HEK293 (cell line): ENCODE measurements at regions not wholly inside any gene's neighbourhood (a gene's known extent, or its start where the extent isn't known, plus 50 kb on each side); places are given as distances from the start of the nearest gene placed in this dataset.

Source experiments
- CTCF ChIA-PET: fragments of 350-600 bp; formaldehyde crosslinking; extraction: SDS; loops from one replicate; lab custom pipeline; 2021; ENCODE audit warnings: antibody characterized with exemption; lab: Yijun Ruan, JAX
- POLR2A ChIA-PET: fragments of 300-600 bp; formaldehyde crosslinking; extraction: SDS; loops from one replicate; lab custom pipeline; 2020; ENCODE audit warnings: antibody characterized with exemption, inconsistent platforms; lab: Yijun Ruan, JAX
- H3K27ac ChIP-seq: fragments of 200-500 bp; sonication (Bioruptor generic); 2 replicates; pipeline ENCODE4 v1.5.1; 2014; ENCODE audit warnings: low read depth, low read length, control low read depth, inconsistent platforms; ENCODE audit errors: extremely low read depth
- H3K36me3 ChIP-seq, 2 experiments: fragments of 200-500 bp in 1 of 2; sonication (Bioruptor generic) in 1 of 2; 1 replicate in 1 of 2; 2 replicates in 1 of 2; pipeline ENCODE4 v1.5.1; 2014 to 2017; ENCODE audit warnings: inconsistent platforms in 2 of 2, low read length in 2 of 2; ENCODE audit not compliant: control insufficient read depth in 2 of 2, insufficient read depth in 1 of 2
- H3K4me1 ChIP-seq: fragments of 200-500 bp; sonication (Bioruptor generic); 2 replicates; pipeline ENCODE4 v1.5.1; 2014; ENCODE audit warnings: mild to moderate bottlenecking, low read length, inconsistent platforms; ENCODE audit not compliant: control insufficient read depth, insufficient read depth
- H3K4me3 ChIP-seq: 2 replicates; pipeline ENCODE4 v1.5.1; 2011; ENCODE audit warnings: low read depth, mild to moderate bottlenecking, control low read depth, low read length, moderate library complexity
- H3K9me3 ChIP-seq: fragments of 200-500 bp; sonication (Bioruptor generic); 2 replicates; pipeline ENCODE4 v1.5.1; 2014; ENCODE audit warnings: low read depth, low read length, inconsistent platforms; ENCODE audit not compliant: control insufficient read depth, insufficient read depth
- GLI2 ChIP-seq: fragments of 450-650 bp; formaldehyde crosslinking; IDR thresholded peaks from 2 replicates; pipeline ENCODE4; 2017; ENCODE audit warnings: missing biosample characterization, missing genetic modification characterization, low read depth, borderline replicate concordance
- HOXD13 ChIP-seq: sonication (generic); formaldehyde crosslinking; IDR thresholded peaks from 2 replicates; pipeline ENCODE4 v1.8.0; 2022; ENCODE audit warnings: missing genetic modification reagents, borderline replicate concordance
- KLF10 ChIP-seq: fragments of 450-650 bp; IDR thresholded peaks from 2 replicates; pipeline ENCODE4 v1.5.1; 2018; ENCODE audit warnings: missing biosample characterization, mild to moderate bottlenecking, missing genetic modification characterization
- KLF17 ChIP-seq: fragments of 450-650 bp; formaldehyde crosslinking; IDR thresholded peaks from 2 replicates; pipeline ENCODE4 v1.5.1; 2016; ENCODE audit warnings: missing biosample characterization, missing genetic modification characterization
- YY1 ChIP-seq: fragments of 450-650 bp; formaldehyde crosslinking; IDR thresholded peaks from 2 replicates; pipeline ENCODE4 v1.5.1; 2018; ENCODE audit warnings: missing biosample characterization, missing genetic modification characterization
- ZBTB17 ChIP-seq: fragments of 450-650 bp; formaldehyde crosslinking; IDR thresholded peaks from 2 replicates; pipeline ENCODE4 v1.5.1; 2016; ENCODE audit warnings: missing biosample characterization, missing genetic modification characterization
- ZBTB20 ChIP-seq: fragments of 450-650 bp; formaldehyde crosslinking; IDR thresholded peaks from 2 replicates; pipeline ENCODE4 v1.5.1; 2016; ENCODE audit warnings: missing biosample characterization, missing genetic modification characterization
- ZBTB7A ChIP-seq: fragments of 450-650 bp; formaldehyde crosslinking; IDR thresholded peaks from 2 replicates; pipeline ENCODE4 v1.5.1; 2016; ENCODE audit warnings: low read depth, missing biosample characterization, missing genetic modification characterization
- ZEB2 ChIP-seq: fragments of 450-650 bp; formaldehyde crosslinking; IDR thresholded peaks from 2 replicates; pipeline ENCODE4 v1.5.1; 2016; ENCODE audit warnings: missing biosample characterization, missing genetic modification characterization
- ZNF16 ChIP-seq: fragments of 450-650 bp; formaldehyde crosslinking; IDR thresholded peaks from 2 replicates; pipeline ENCODE4 v1.5.1; 2016; ENCODE audit warnings: low read depth, missing biosample characterization, missing genetic modification characterization
- ZNF24 ChIP-seq: fragments of 450-650 bp; formaldehyde crosslinking; IDR thresholded peaks from 2 replicates; pipeline ENCODE4 v1.5.1; 2016; ENCODE audit warnings: missing biosample characterization, missing genetic modification characterization
- ZNF248 ChIP-seq: fragments of 450-650 bp; formaldehyde crosslinking; IDR thresholded peaks from 2 replicates; pipeline ENCODE4 v1.5.1; 2017; ENCODE audit warnings: missing biosample characterization, missing genetic modification characterization
- ZNF280C ChIP-seq: fragments of 450-650 bp; formaldehyde crosslinking; IDR thresholded peaks from 2 replicates; pipeline ENCODE4 v1.5.1; 2016; ENCODE audit warnings: missing biosample characterization, missing genetic modification characterization
- ZNF423 ChIP-seq: fragments of 450-650 bp; formaldehyde crosslinking; IDR thresholded peaks from 2 replicates; pipeline ENCODE4 v1.5.1; 2016; ENCODE audit warnings: missing biosample characterization, missing genetic modification characterization
- ZNF645 ChIP-seq: fragments of 450-650 bp; formaldehyde crosslinking; IDR thresholded peaks from 2 replicates; pipeline ENCODE4; 2016; ENCODE audit warnings: missing biosample characterization, missing genetic modification characterization
- ZNF664 ChIP-seq: fragments of 450-650 bp; formaldehyde crosslinking; IDR thresholded peaks from 2 replicates; pipeline ENCODE4 v1.5.1; 2016; ENCODE audit warnings: missing biosample characterization, missing genetic modification characterization
- ZNF785 ChIP-seq: fragments of 450-650 bp; formaldehyde crosslinking; IDR thresholded peaks from 2 replicates; pipeline ENCODE4 v1.5.1; 2016; ENCODE audit warnings: missing biosample characterization, missing genetic modification characterization
- ZNF837 ChIP-seq: fragments of 450-650 bp; formaldehyde crosslinking; IDR thresholded peaks from 2 replicates; pipeline ENCODE4 v1.5.1; 2016; ENCODE audit warnings: missing biosample characterization, missing genetic modification characterization
- ZSCAN30 ChIP-seq: fragments of 450-650 bp; IDR thresholded peaks from 2 replicates; pipeline ENCODE4 v1.5.1; 2018; ENCODE audit warnings: missing biosample characterization, mild to moderate bottlenecking, missing genetic modification characterization, moderate library complexity
- TF ChIP-seq, protein P1 (sequence below): fragments of 450-650 bp; formaldehyde crosslinking; IDR thresholded peaks from 2 replicates; pipeline ENCODE4 v1.5.1; 2016; ENCODE audit warnings: missing biosample characterization, missing genetic modification characterization
- TF ChIP-seq, protein P2 (sequence below): fragments of 450-650 bp; formaldehyde crosslinking; IDR thresholded peaks from 2 replicates; pipeline ENCODE4 v1.5.1; 2016; ENCODE audit warnings: missing biosample characterization, missing genetic modification characterization
- TF ChIP-seq, protein P3 (sequence below): fragments of 450-650 bp; formaldehyde crosslinking; IDR thresholded peaks from 2 replicates; pipeline ENCODE4 v1.5.1; 2016; ENCODE audit warnings: missing biosample characterization, missing genetic modification characterization

DNA sequence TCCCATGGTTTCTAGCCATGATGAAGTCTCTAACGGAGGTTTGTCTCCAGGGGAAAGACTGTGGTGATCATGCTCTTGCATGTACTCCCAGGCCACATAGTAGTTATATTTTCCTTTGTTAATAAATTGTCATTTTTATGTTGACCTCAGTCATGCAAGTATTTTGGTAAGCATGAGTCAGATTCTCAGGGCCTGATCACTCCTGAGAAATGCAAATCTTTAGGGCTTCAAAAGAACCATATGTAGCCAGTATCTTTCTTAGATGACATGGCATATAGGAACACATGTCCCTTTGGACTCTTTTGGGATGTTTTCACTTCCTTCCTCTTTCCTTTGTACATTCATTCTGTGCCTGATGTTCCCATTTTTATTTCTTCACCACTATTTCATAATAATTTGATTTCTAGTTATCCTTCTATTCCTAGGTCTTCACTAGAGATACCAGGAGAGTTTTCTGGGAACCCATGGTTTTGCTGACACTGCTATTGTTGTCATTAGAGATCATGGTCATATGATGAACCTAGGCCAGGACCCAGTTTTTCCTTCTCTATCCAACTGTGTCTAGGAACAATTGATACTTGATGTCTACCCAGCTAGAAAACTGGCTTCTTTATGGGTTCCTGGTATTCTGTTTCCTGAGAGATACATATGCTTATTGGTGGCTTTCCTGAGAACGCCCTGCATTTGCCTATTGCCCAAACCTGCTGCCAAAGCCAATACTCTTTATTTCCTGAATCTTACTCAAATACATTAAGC lies 248.1 kb upstream of the NREP start:
- CTCF ChIA-PET = no interaction called here
- POLR2A ChIA-PET = no interaction called here
- no peaks in the 10 kb centered on the region; the same call in 1 of the 2 replicates for H3K9me3 ChIP-seq

GRCh38 chr5:112002376-112002775 lies 245.4 kb upstream of the NREP start:
- ChIA-PET POLR2A (no interaction called here), CTCF (interaction anchor here (0.9 kb wide), 1 partner anchor 9 kb away, joined by 3 read pairs; no protein-coding TSS in a partner anchor)
- Histone ChIP-seq H3K9me3 (no peaks in the 10 kb centered on the region; the same call in 1 of the 2 replicates), H3K4me1 (no peaks in the 10 kb centered on the region), H3K36me3 (no peaks in the 10 kb centered on the region), H3K27ac (no peak overlapping the region), H3K4me3 (no peak overlapping the region)
- TF ChIP-seq ZNF280C (tag by site-specific recombination) (no peak), ZNF785 (no peak), ZNF16 (tag by site-specific recombination) (no peak), ZNF423 (no peak), HOXD13 (no peak), YY1 (tag by site-specific recombination) (no peak), ZBTB17 (tag by site-specific recombination) (no peak), ZSCAN30 (tag by site-specific recombination) (no peak), ZEB2 (tag by site-specific recombination) (no peak), ZNF664 (tag by site-specific recombination) (no peak), ZNF248 (no peak)

More for the DNA sequence above, 248.1 kb upstream of the NREP start:
- Histone ChIP-seq H3K4me1 (no peaks in the 10 kb centered on the region), H3K36me3 (no peaks in the 10 kb centered on the region), H3K4me3 (no peak overlapping the region), H3K27ac (no peak overlapping the region)
- TF ChIP-seq ZBTB20 (tag by site-specific recombination) (no peak), ZNF24 (tag by site-specific recombination) (no peak), KLF10 (tag by site-specific recombination) (no peak), ZNF645 (tag by site-specific recombination) (no peak), GLI2 (no peak), KLF17 (tag by site-specific recombination) (no peak), ZNF280C (tag by site-specific recombination) (no peak), ZNF837 (no peak), ZBTB7A (tag by site-specific recombination) (no peak)
- TF ChIP-seq, protein P1, sequence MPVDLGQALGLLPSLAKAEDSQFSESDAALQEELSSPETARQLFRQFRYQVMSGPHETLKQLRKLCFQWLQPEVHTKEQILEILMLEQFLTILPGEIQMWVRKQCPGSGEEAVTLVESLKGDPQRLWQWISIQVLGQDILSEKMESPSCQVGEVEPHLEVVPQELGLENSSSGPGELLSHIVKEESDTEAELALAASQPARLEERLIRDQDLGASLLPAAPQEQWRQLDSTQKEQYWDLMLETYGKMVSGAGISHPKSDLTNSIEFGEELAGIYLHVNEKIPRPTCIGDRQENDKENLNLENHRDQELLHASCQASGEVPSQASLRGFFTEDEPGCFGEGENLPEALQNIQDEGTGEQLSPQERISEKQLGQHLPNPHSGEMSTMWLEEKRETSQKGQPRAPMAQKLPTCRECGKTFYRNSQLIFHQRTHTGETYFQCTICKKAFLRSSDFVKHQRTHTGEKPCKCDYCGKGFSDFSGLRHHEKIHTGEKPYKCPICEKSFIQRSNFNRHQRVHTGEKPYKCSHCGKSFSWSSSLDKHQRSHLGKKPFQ (tag by site-specific recombination) = no peak
- TF ChIP-seq, protein P2, sequence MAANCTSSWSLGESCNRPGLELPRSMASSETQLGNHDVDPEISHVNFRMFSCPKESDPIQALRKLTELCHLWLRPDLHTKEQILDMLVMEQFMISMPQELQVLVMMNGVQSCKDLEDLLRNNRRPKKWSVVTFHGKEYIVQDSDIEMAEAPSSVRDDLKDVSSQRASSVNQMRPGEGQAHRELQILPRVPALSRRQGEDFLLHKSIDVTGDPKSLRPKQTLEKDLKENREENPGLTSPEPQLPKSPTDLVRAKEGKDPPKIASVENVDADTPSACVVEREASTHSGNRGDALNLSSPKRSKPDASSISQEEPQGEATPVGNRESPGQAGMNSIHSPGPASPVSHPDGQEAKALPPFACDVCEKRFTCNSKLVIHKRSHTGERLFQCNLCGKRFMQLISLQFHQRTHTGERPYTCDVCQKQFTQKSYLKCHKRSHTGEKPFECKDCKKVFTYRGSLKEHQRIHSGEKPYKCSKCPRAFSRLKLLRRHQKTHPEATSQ (tag by site-specific recombination) = no peak
- TF ChIP-seq, protein P3, sequence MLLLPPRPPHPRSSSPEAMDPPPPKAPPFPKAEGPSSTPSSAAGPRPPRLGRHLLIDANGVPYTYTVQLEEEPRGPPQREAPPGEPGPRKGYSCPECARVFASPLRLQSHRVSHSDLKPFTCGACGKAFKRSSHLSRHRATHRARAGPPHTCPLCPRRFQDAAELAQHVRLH (tag by site-specific recombination) = no peak
